SK-MEL-5 (cell line): ENCODE measurements at regions not wholly inside any gene's neighbourhood (a gene's known extent, or its start where the extent isn't known, plus 50 kb on each side); places are given as distances from the start of the nearest gene placed in this dataset.
A peak's percentile ranks its signal among the peaks of the same experiment; 100 is the strongest.

ENCODE experiments used
- DNase-seq: peaks from one replicate; pipeline ENCODE4 v3.0.0-alpha.2; 2016; ENCODE audit warnings: low read depth, low spot score
- in situ Hi-C: cut with HindIII; loops from 2 replicates; pipeline ENCODE4 v1.10.0; 2016; ENCODE audit warnings: low sequenced_read_pairs, high pct_unique_total_duplicates, low pct_unique_long_range_greater_than_20kb

GRCh38 chr4:89488736-89489135 is 181.1 kb upstream of the GPRIN3 start:
- in situ Hi-C loops: no loop called here
- no peak for DNase-seq

- DNase-seq: no peak
- in situ Hi-C loops: no loop called here
Observed at GRCh38 chr4:89486673-89487072, 179.1 kb upstream of the GPRIN3 start.

DNA sequence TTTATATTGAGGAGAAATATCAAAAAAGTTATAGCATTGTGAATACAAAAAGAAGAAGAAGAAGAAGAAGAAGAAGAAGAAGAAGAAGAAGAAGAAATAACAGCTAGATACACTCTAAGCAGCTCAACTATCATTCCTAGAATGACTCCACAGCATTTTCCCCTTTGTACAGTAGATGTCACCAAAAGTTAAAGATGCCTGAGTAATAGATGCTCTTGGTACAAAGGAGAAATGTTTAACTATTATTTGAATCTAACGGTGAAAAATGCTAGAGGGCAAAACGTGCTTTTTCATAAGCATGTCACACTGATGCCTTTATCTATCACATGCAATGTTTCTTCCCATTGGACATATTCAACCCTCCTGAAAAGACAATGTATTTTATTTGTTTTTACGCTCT is 178.4 kb upstream of the GPRIN3 start:
- in situ Hi-C loops: no loop called here
- peak; percentile 77 for DNase-seq

GRCh38 chr4:89483833-89484232 is 176.2 kb upstream of the GPRIN3 start:
- in situ Hi-C loops: no loop called here

GRCh38 chr4:89482926-89483595 is 175.5 kb upstream of the GPRIN3 start:
- no peak for DNase-seq
- in situ Hi-C loops: no loop called here

More at GRCh38 chr4:89483833-89484232, 176.2 kb upstream of the GPRIN3 start:
- DNase-seq: no peak

DNA sequence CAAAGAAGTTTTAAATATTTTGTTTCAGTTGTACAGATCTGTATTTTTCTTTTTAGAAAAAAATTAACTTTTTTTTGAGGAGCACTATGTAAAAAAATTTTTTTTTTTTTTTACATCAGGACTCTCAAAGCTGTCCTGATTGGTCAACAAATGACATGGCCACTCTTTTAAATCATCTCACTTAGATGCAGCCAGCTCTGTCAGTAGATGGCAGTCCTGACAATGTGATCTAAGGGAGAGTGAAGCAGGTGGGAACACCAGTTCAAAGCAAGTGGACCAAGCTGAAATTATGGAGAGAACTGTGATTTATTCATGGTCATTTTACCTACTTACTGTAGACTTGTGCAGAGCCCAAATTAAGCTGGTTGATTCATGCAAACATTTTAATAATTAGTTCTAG is 174.7 kb upstream of the GPRIN3 start:
- peak; percentile 86 for DNase-seq
- in situ Hi-C loops: no loop called here

DNA sequence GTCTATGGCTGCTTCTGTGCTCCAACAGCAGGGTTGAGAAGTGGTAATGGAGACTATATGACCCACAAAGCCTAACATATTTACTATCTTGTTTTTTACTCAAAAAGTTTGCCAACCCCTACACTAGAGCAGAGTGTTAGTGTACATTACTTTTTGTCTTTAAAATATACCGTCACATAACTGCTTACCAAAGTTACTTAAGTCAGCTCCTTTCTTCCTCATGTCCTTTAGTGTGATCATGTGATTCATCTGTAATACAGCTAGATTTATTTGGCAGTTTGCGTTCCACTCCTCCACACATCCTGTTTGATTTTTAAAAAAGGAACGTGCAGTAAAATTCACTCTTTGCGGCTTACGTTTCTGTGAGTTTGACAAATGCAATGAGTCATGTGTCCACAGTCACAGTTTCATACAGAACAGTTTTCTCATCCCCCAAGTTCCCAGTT is 162.4 kb upstream of the GPRIN3 start:
- peak; percentile 79 for DNase-seq
- in situ Hi-C loops: no loop called here

DNA sequence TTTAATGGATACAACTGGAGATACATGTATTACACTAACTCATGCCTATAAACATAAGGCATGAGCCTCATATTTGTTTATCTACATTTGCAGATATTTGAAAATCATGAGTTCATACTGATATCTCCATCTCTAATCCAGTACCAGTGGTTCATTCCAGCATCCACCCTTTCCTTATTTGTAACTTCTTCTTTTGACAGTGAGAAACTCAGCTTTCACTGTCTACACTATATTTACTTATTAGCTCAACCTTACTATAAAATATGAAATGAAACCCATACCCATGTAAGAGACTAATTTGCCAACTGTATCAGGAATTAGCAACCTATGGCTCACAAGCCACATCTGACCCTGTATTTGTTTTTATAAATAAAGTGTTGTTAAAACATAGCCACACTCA is 161.9 kb upstream of the GPRIN3 start:
- no peak for DNase-seq
- in situ Hi-C loops: no loop called here

DNA sequence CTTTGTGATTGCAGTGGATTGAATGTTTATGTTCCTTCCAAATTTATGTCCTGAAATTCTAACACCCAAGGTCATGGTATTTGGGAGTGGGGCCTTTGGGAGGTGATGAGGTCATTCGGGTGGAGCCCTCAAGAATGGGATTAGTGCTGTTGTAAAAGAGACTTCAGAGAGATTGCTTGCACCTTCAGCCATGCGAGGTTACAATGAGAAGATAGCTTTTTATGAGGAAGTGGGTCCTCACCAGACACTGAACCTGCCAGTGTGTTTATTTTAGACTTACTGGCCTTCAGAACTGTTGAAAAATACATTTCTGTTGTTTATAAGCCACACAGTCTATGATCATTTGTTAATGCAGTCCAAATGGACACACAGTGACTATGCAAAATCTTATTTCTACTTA is 161.0 kb upstream of the GPRIN3 start:
- in situ Hi-C loops: no loop called here

GRCh38 chr4:89463341-89463740 is 155.7 kb upstream of the GPRIN3 start:
- no peak for DNase-seq
- in situ Hi-C loops: no loop called here

More for the DNA sequence above, 161.0 kb upstream of the GPRIN3 start:
- no peak for DNase-seq

DNA sequence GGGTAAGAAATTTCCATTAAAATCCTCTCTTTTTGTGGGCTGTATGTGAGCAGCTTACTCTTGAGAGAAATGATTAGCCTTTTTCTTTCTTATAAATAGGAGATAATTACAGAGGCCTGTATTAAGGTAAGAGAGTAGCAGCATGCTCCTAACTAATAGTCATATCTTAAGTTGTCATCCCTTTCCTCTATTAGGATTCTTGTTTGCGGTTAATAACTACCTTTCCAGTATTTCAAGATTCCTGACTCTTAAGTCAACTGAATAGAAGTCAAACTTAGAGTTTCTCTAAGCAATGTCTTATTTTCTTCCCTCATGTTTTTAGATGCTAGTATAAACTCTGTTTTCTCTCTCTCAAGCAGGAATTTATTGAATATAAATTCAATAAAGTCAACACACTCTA is 139.9 kb upstream of the GPRIN3 start:
- in situ Hi-C loops: no loop called here

GRCh38 chr4:89446193-89446592 is 138.6 kb upstream of the GPRIN3 start:
- DNase-seq: no peak
- in situ Hi-C loops: no loop called here

More for the DNA sequence above, 139.9 kb upstream of the GPRIN3 start:
- DNase-seq: no peak

- in situ Hi-C loops: no loop called here
- DNase-seq: no peak
Observed at GRCh38 chr4:89439533-89439932, 131.9 kb upstream of the GPRIN3 start.

DNA sequence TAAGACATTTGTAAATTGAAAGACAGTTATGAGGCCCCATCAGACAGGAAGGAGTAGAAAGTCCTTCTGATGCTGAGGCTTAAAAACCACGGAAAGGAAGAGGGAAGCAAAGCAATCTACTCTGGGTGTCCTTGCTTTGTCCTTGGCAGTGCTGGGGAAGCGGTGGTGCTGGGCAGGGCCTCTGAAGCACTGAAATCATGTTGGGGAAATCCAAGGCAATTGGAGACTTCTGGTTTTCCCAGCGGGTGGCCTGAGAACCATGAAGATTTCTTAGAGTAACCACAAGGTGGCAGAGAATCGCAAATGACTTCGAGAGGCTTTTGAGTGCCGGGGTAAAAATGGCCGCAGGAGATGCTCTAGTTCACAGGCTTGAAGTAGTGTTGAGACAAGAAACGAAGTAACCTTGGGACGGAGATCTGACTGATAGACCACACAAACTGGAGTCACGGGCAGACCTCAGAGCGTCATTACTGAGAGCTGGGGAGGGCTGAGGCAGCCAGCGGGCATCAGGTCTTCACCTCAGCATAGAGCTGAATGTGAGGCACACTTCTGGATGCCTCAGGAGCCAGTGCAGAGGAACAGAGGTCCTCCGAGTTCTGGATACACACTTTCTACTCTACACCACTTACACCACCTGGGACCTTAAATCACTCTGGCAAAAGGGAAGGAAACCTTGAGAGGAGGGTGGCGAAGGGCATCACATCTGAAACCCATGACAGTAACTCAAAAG is 130.7 kb upstream of the GPRIN3 start:
- peak; percentile 87 for DNase-seq
- in situ Hi-C loops: no loop called here

DNA sequence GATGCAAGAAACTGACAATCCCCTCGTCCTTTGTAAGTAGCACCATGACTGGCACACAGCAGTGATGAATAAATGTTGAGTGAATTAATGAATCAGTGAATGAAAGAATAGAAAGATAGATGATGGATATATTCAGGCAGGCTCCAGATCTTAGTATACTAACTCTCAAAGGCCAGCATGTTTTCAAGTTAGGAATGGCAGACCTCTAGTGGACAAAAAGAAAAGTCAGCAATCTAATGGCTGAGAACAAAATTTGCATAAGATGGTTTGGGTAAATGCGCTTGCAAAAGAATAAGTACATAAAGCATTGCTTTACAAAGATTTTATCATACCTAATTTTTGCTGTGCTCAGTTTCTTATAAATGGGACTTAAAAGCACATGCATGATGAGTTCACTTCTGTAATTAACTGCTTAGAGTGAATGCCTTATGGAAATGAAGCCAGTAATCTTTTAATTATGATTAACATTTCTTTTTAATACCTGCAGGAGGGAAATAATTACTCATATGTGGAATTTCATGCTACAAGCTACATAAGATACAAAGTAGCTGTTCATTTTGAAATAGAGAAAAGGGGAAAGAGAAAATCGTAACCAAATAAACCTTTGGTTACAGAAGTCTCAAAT is 126.9 kb upstream of the GPRIN3 start:
- in situ Hi-C loops: no loop called here

GRCh38 chr4:89427782-89428181 is 120.2 kb upstream of the GPRIN3 start:
- in situ Hi-C loops: no loop called here
- no peak for DNase-seq

More for the DNA sequence above, 126.9 kb upstream of the GPRIN3 start:
- peak; percentile 63 for DNase-seq

DNA sequence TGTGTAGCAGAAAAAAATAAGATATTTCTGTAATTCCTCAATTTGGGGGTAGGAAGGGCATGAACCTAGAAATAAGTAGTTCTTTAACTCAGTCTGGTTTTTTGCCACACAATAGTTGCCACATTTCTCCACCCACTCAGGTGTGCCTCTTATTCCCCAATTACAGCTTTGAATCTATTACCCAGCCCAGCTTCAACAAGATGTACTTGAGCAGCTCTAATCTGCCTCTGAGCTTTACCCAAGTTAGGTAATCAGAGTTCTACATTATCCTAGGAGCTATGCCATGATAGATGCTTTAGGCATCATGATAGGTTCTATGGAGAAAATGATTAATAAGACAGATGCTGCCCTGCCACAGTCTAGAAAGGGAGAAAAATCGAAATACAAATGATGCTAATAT is 117.4 kb upstream of the GPRIN3 start:
- in situ Hi-C loops: no loop called here
- DNase-seq: no peak

GRCh38 chr4:89422441-89422990 is 114.9 kb upstream of the GPRIN3 start:
- peak; percentile 74 for DNase-seq
- in situ Hi-C loops: no loop called here
